Epithelial cell of prostate (primary cell): ENCODE measurements at regions not wholly inside any gene's neighbourhood (a gene's known extent, or its start where the extent isn't known, plus 50 kb on each side); places are given as distances from the start of the nearest gene placed in this dataset.

Experiments
- DNase-seq: peaks from one replicate; pipeline ENCODE4 v3.0.0-alpha.2; 2011; ENCODE audit warnings: low read depth, low spot score
- H3K27ac ChIP-seq: fragments of 450-650 bp; 2 replicates; pipeline ENCODE4 v1.5.1; 2017; ENCODE audit warnings: mild to moderate bottlenecking

- no peak for DNase-seq
- H3K27ac ChIP-seq = no peak overlapping the region
These were observed 113.3 kb upstream of the LPAR1 start for GRCh38 chr9:111151537-111151936.

GRCh38 chr9:111150181-111150580 lies 111.9 kb upstream of the LPAR1 start:
- H3K27ac ChIP-seq = no peak overlapping the region
- DNase-seq = no peak

- no peak for DNase-seq
- no peak overlapping the region for H3K27ac ChIP-seq
These were observed 110.9 kb upstream of the LPAR1 start for GRCh38 chr9:111149018-111149759.

- DNase-seq = no peak
- H3K27ac ChIP-seq = no peak overlapping the region
These were observed 110.1 kb upstream of the LPAR1 start for GRCh38 chr9:111148052-111149017.

GRCh38 chr9:111147041-111147440 lies 108.8 kb upstream of the LPAR1 start:
- no peak overlapping the region for H3K27ac ChIP-seq
- no peak for DNase-seq

- DNase-seq = no peak
- H3K27ac ChIP-seq = no peak overlapping the region
These were observed 106.5 kb upstream of the LPAR1 start for GRCh38 chr9:111144741-111145140.

GRCh38 chr9:111136180-111136579 lies 97.9 kb upstream of the LPAR1 start:
- H3K27ac ChIP-seq = no peak overlapping the region
- DNase-seq = no peak

GRCh38 chr9:111131211-111131610 lies 92.9 kb upstream of the LPAR1 start:
- no peak overlapping the region for H3K27ac ChIP-seq
- DNase-seq = no peak

- no peak for DNase-seq
- H3K27ac ChIP-seq = no peak overlapping the region
These were observed 82.3 kb upstream of the LPAR1 start for GRCh38 chr9:111120526-111120925.

GRCh38 chr9:111118256-111118948 lies 80.1 kb upstream of the LPAR1 start:
- no peak for DNase-seq
- H3K27ac ChIP-seq = no peak overlapping the region

- DNase-seq = no peak
- no peak overlapping the region for H3K27ac ChIP-seq
These were observed 76.2 kb upstream of the LPAR1 start for GRCh38 chr9:111114486-111114885.

GRCh38 chr9:111113712-111114111 lies 75.4 kb upstream of the LPAR1 start:
- H3K27ac ChIP-seq = no peak overlapping the region
- DNase-seq = no peak

GRCh38 chr9:111110805-111111204 lies 72.5 kb upstream of the LPAR1 start:
- H3K27ac ChIP-seq = no peak overlapping the region
- no peak for DNase-seq

GRCh38 chr9:111108946-111109345 lies 70.7 kb upstream of the LPAR1 start:
- no peak for DNase-seq
- H3K27ac ChIP-seq = no peak overlapping the region

GRCh38 chr9:111107141-111107540 lies 68.9 kb upstream of the LPAR1 start:
- DNase-seq = no peak
- H3K27ac ChIP-seq = no peak overlapping the region

GRCh38 chr9:111106202-111106601 lies 67.9 kb upstream of the LPAR1 start:
- no peak for DNase-seq
- no peak overlapping the region for H3K27ac ChIP-seq

- no peak overlapping the region for H3K27ac ChIP-seq
- DNase-seq = no peak
These were observed 64.7 kb upstream of the LPAR1 start for GRCh38 chr9:111102793-111103464.

GRCh38 chr9:111099199-111100008 lies 61.1 kb upstream of the LPAR1 start:
- H3K27ac ChIP-seq = no peak overlapping the region
- DNase-seq = no peak

GRCh38 chr9:111098093-111098492 lies 59.8 kb upstream of the LPAR1 start:
- H3K27ac ChIP-seq = no peak overlapping the region
- DNase-seq = no peak
